Skeletal muscle cell (primary cell): ENCODE measurements at regions not wholly inside any gene's neighbourhood (a gene's known extent, or its start where the extent isn't known, plus 50 kb on each side); places are given as distances from the start of the nearest gene placed in this dataset.

Experiments used
- DNase-seq: peaks from one replicate; pipeline ENCODE4 v3.0.0-alpha.2; 2010; ENCODE audit warnings: low read depth
- H3K4me3 ChIP-seq: 2 replicates; pipeline ENCODE4 v1.5.1; 2011; ENCODE audit warnings: low read depth, mild to moderate bottlenecking, control low read depth, low read length, moderate library complexity

DNA sequence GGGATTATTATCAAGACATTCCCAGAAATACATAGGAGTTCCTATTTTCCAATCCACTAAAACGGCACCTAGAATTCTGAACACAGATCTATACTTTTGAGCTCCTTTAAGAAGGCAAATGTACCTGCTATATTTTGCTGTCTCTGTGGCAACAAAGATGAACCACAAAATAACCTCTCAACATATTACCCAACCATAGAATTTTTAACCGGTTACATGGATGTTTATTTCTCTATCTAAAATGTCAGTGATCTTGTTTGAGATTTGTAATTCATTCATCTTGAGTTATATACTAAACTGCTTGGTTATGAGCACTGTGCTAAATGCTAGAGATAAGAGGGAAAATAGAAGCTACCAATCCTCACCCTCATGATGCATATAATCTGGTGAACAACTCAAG is 117.5 kb upstream of the HMGCLL1 start:
- DNase-seq: no peak
- H3K4me3 ChIP-seq: no peak overlapping the region

DNA sequence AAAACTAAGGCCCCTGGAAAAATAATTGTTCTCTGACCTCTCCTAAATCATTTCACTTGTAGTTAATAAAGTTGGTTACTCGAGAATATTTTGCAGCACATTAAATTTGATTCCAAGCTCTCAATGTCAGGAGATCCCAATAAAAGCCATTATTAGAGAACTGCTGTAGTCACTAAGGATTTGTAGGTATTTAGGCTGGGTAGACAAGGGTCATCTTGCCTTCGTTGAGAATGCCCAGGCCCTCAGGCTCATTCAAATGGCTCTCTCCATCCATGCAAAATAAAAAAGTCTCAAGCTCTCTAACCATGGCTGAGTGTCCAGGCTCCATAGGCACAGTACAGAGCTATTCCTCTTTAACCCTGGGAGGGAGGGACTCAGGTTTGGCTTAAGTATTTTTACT is 117.0 kb upstream of the HMGCLL1 start:
- H3K4me3 ChIP-seq: no peak overlapping the region
- no peak for DNase-seq

- DNase-seq: no peak
- no peak overlapping the region for H3K4me3 ChIP-seq
Observed at GRCh38 chr6:55694759-55695158, 115.8 kb upstream of the HMGCLL1 start.

- H3K4me3 ChIP-seq: no peak overlapping the region
- DNase-seq: peak; percentile 63
Observed at GRCh38 chr6:55694148-55694547, 115.2 kb upstream of the HMGCLL1 start.

- no peak overlapping the region for H3K4me3 ChIP-seq
- DNase-seq: no peak
Observed at GRCh38 chr6:55679503-55679902, 100.5 kb upstream of the HMGCLL1 start.

DNA sequence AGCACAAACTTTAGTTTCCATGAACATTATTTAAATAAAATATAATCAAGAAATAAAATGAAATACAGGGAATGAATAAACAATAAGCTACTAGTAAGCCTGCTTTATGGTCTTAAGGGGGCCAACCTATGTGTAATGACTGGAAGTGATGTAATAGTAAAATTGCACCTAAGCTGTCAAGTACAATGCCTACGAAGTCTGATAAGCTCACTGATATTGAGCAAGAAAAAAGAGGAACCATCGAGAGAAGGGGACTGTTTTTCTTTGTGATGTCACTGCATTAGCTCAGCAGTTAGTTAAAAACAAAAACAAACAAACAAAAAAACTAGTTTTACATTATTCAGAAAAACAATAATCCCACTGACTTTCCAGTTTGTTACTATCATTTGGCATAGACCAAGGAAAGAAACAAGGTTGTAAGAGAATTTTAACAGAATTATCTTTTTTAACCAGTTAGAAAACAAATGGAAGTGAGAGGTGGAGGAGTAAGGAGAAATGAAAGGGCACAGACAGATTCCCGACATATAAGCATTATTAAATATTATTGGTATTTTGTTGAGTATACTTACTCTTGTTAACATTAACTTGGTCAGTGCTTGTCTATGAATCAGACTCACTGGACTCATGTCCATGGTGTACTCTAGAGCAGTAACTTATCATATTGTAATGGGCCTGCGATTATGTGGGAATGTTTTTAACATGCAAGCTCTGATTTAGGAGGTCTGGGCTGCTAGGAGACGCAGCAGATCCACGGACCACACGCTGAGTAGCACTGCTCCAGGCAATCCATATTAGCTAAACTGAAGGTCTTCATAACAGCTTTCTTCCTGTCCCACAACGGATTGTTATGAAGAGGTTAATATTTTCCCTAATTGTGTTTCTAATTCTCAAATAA is 99.6 kb upstream of the HMGCLL1 start:
- no peak for DNase-seq
- H3K4me3 ChIP-seq: no peak overlapping the region

DNA sequence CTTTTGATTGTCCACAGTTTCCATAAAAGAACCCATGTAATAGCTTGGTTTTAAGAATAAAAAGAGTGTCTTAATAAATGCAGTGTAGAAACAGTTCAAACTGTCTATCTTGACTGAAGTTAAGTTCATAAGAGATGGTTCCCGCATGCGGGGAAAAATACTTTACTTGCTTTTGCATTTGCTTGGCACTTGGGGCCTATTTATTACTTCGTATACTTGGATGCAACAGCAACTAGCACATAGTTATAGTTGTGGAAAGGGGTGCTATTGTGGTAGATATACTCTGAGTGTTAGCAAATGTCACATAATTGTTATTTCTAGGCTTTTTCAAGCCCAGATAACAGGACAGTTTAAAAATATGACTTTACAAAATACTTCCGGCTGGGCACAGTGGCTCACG is 97.7 kb upstream of the HMGCLL1 start:
- no peak overlapping the region for H3K4me3 ChIP-seq
- DNase-seq: no peak

DNA sequence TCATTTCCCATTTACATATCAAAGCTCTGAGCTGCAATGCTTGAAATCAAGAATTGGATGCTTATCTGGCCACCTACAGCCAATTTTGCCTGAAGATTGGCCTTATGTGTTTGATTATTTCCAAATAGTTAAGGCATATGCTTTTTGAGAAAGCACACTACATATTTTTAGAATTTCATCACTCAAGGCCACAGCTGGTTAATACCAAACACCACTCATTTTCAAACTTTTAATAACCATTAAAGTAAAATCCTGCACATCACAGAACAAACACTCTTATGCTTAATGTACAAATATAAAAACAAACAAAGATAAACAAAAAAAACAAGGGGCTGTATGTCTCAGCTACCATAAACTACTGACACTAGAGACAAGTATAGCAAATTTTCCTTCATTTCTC is 96.9 kb upstream of the HMGCLL1 start:
- DNase-seq: no peak
- no peak overlapping the region for H3K4me3 ChIP-seq

DNA sequence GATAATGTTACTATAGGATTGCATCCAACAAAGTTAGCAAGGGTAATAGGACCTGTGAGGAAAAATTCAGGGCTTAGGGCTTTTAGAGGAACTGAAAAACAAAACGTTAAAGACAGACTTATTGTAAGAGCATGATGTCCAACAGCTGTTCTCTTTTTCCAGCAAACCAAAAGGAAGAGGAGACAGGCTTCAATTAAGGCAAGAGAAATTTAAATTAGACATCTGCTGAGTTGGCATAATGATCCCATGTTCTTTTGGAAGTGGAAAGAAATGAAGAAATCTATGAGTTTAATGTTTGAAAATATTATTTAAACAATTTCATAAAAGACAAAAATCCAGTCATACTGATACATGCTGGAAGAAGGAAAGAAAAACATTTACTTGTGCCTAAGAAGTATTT is 95.7 kb upstream of the HMGCLL1 start:
- H3K4me3 ChIP-seq: no peak overlapping the region
- no peak for DNase-seq

DNA sequence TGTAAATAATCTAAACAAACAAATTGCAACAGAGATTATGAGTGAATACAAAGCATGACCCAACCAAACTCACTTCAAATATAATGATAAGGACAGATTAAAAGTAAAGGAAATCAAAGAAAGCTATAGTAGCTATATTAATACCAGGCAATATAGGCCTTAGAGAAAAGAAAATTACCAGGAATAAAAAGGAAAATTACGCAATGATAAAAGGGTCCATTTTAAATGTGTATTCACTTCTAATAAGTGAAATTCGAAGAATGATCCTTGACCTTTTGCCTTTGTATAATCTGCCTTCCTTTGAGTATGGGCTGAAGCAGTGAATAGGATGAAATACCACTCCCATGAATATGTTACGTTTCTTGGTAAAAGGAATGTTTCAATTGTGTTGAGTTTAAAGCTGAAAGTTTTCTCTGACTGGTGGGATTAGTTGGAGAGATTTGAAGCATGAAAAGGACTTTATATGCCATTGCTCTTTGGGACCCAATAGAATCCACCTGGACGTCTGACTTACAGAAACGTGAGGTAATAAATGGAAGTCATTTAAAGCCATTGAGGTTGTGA is 91.9 kb upstream of the HMGCLL1 start:
- no peak for DNase-seq

GRCh38 chr6:55669028-55669427 is 90.0 kb upstream of the HMGCLL1 start:
- H3K4me3 ChIP-seq: no peak overlapping the region
- DNase-seq: no peak

More for the DNA sequence above, 91.9 kb upstream of the HMGCLL1 start:
- H3K4me3 ChIP-seq: no peak overlapping the region

DNA sequence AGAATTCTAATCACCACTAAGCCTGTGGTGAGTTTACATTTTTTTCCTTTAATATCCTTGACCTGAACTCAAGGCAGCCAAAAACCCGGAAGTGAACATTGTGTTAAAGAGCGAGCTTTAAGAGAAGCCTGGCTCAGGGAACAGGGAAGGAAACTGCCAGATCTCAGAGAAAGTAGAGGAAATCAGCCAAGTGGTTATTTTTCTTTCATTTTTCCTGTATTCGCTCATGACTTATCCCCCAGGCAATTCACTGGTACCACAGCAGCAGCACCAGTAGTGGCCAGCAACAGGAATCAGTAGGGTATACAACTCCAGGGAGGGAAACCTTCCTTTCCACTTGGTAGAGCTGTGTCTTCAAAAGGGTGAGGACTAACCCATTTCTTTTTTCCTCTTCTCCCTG is 89.6 kb upstream of the HMGCLL1 start:
- no peak overlapping the region for H3K4me3 ChIP-seq
- no peak for DNase-seq

DNA sequence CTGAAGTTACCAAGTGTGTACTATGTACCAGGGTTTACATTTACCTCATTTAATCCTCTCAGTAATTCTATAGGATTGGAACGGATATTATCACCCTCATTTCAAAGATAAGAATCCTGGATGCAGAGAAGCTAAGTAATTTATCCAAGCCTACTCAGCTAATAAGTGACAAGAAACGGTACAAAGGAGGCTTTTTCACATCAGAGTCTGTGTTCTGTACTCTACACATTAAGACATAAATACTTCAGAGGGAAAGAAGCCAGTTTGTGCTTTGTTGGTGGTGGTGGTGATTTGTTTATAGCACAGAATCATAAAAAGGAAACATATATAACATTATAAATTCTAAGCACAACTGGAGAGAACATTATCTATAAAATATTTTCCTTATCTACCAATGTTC is 88.3 kb upstream of the HMGCLL1 start:
- H3K4me3 ChIP-seq: no peak overlapping the region
- no peak for DNase-seq

DNA sequence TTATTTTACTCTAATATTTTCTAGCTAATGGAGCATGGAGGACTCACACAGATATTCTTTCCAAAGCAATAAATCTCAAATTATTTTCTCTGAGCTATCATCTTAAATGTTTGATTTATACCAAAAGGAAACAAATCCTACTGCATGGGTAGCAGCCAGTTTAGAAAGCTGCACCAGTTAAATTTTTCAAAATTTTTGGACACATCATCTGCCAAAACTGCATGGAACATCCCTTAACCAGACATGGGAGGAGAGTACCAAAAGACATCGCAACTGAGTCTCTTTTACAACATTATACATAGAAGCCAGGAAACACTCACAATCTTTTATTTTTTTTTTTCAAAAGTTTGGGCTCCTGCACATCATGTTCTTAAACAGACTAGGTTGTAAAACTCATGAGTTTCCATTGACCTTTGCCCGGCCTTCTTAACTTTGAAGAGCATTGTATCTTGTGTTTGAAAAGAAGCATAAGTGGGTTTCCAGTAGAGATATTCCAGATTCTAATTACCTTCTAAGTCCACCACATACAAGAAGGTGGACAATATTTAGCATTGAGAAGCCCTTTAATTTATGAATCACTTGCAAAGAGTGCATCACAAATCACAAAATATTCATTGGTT is 87.7 kb upstream of the HMGCLL1 start:
- no peak for DNase-seq
- H3K4me3 ChIP-seq: no peak overlapping the region

GRCh38 chr6:55666037-55666436 is 87.0 kb upstream of the HMGCLL1 start:
- no peak overlapping the region for H3K4me3 ChIP-seq
- no peak for DNase-seq

GRCh38 chr6:55664591-55665587 is 85.9 kb upstream of the HMGCLL1 start:
- DNase-seq: no peak
- H3K4me3 ChIP-seq: no peak overlapping the region

- DNase-seq: no peak
- no peak overlapping the region for H3K4me3 ChIP-seq
Observed at GRCh38 chr6:55663914-55664313, 84.9 kb upstream of the HMGCLL1 start.

DNA sequence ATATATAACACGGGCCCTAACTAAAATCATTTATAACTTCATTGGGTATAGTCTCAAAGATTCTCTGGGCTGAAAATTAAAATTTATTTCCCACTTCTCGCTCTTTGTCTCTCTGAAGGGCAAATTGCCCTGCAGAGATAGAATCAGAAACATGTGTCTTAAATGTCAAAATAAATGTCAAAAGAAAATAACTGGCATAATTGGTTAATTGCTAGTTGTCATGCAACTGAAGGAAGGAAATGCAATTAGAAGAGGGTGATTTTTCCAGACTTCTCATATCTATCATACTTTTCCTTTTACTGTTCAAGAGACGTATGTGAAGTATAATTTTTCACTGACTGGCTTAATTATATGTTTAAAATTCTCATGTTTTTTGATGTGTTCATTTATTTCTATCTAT is 80.3 kb upstream of the HMGCLL1 start:
- no peak overlapping the region for H3K4me3 ChIP-seq
- DNase-seq: no peak

DNA sequence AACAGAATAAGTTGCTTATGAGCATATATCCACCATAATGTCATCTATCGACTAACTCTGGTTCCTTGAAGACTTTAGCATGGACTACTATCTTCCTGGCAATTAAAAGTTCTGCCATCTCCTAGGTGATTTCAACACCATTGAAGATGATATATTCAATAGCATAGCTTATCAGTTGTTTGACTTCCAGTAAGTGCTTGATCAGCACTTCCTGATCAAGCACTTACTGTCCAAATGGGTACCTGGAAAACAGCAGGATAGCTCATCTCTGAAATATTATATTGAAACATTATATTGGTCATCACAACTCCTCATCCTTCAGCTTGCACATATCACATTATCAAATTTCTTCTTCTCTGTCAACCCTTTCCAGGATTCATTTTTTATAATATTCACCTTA is 75.5 kb upstream of the HMGCLL1 start:
- no peak overlapping the region for H3K4me3 ChIP-seq
- no peak for DNase-seq

- no peak overlapping the region for H3K4me3 ChIP-seq
- no peak for DNase-seq
Observed at GRCh38 chr6:55652429-55652828, 73.4 kb upstream of the HMGCLL1 start.
